GM19239 (cell line): ENCODE measurements at regions not wholly inside any gene's neighbourhood (a gene's known extent, or its start where the extent isn't known, plus 50 kb on each side); places are given as distances from the start of the nearest gene placed in this dataset.
"Not testable (repeated sequence)": the region's sequence is repeated elsewhere in the genome, so short reads cannot be mapped to it uniquely, and the experiment has no call there.

Source experiments
- DNase-seq: peaks from one replicate; pipeline ENCODE4 v3.0.0; 2011; ENCODE audit warnings: low spot score; ENCODE audit not compliant: insufficient read length
- FAIRE-seq: peaks from 2 replicates; lab custom pipeline; 2011; peaks lifted over from hg19 to GRCh38; lab: Jason Lieb, UNC

DNA sequence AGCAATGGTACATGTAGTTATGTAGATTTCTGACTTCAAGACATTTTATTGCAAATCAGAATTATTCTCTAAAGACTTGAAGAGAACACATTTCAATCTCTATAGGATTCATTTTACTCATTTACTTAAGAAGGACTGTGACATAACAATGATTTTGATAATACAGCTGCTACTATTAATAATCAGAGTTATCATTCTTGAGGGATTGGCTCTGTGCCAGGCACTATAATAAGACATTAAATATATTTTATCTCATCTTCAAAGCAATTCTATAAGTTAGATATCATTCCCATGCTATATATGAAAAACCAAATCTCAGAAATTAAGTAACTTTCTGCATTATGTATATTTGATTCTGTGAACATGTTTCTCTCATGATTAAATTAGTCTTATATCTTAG is 103.7 kb upstream of the CALCR start:
- DNase-seq (no peak), FAIRE-seq (no peak)

- FAIRE-seq (no peak), DNase-seq (no peak)
Observed at GRCh38 chr7:93663561-93664299, 89.2 kb upstream of the CALCR start.

GRCh38 chr7:93658163-93658562 is 83.6 kb upstream of the CALCR start:
- DNase-seq, FAIRE-seq: not testable (repeated sequence)

GRCh38 chr7:93651603-93652159 is 77.2 kb upstream of the CALCR start:
- FAIRE-seq (no peak), DNase-seq (no peak)

DNA sequence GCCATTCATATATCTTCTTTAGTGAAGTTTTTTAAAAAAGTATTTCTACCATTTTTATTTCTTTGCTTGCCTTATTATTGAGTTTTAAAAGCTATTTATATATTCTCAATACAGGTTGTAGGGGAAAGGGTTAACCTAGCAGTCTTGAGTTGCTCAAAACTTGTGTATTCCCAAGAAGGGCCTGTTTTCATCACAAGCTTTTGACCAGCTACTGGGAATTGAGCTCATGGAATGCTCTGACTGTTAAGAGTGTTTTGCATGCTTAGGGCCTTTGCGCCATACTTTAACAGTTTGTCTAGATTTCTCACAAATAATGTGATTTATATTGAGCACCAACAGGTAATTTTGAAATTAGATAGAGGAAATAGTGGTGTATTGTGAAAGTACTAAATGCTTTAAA is 72.0 kb upstream of the CALCR start:
- DNase-seq = no peak
- no peak for FAIRE-seq

DNA sequence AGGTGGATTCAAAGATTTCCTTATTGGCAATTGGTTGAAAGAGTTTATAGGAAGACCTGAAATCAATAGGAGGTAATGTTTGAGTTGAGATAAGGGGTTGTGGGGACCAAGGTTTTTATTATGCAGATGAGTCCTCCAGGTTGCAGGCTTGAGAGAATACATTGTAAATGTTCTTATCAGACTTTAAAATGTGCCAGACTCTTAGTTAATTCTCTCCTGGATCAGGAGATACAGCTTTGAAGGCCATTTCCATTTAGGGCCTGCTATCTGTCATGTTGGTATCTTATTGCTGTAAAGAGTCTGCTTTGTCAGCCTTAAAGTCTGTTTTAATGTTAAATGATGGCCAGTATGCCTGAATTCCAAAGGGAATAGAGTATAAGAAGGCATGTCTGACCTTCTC is 61.8 kb upstream of the CALCR start:
- DNase-seq (no peak), FAIRE-seq (no peak)

DNA sequence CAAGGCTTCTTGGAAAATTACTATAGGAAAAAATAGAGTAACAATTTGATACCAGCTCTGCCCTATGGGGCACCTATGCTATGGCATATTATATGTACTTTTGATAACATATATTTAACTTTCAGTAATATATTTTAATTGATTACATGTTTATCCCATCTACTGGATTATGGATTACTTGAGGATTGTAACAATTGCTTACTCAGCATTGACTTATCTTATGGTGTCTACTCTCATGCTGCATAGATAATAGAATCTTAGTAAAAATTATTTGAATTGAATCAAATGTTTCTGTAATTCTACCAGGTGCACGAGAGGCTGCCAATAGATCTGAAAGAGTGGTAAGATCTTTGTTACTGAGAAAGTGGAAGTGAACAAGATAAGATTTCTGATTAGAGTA is 57.8 kb upstream of the CALCR start:
- DNase-seq = no peak
- no peak for FAIRE-seq

DNA sequence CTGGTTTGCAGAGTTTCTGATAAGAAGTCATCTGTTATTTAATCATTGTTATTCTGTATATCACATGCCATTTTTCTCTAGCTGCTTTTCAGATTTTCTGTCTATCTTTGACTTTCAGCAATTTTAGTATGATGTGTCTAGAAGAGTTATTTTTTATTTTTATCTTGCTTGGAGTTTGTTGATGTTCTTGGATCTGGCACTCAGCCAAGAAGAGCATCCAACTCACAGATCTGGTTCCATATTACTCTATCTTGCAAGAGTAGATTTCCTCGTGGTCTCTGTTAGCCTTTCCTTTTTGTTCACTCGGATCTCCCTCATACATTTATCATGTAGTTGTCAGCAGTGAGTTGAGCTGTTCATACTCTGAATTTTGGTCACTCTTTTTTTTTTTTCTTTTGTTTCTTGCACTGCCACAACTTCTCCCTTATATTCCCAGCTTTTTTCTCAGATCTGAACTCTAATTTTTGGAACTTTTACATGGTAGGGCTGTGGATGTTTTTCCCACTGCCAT is 54.8 kb upstream of the CALCR start:
- no peak for FAIRE-seq
- no peak for DNase-seq

- FAIRE-seq (no peak), DNase-seq (no peak)
Observed at GRCh38 chr7:93626869-93627268, 52.3 kb upstream of the CALCR start.
